Mesenchymal stem cell (in vitro differentiated cells and primary cell): ENCODE measurements at regions not wholly inside any gene's neighbourhood (a gene's known extent, or its start where the extent isn't known, plus 50 kb on each side); places are given as distances from the start of the nearest gene placed in this dataset.

Experiments used
- DNase-seq: peaks from one replicate; pipeline ENCODE4 v3.0.0-alpha.2; 2013
- H2AFZ ChIP-seq: one replicate; pipeline ENCODE4 v1.6.1; 2013; ENCODE audit warnings: low read depth, mild to moderate bottlenecking, control low read depth, inconsistent platforms, low read length, moderate library complexity
- H2AK5ac ChIP-seq: 2 replicates; pipeline ENCODE4 v1.6.1; 2013; ENCODE audit warnings: low read length, moderate library complexity, mild to moderate bottlenecking, inconsistent platforms; ENCODE audit not compliant: severe bottlenecking
- H2BK120ac ChIP-seq: one replicate; pipeline ENCODE4 v1.6.1; 2013; ENCODE audit warnings: low read depth, mild to moderate bottlenecking, inconsistent platforms, low read length, moderate library complexity
- H2BK12ac ChIP-seq, 2 experiments: one replicate each; pipeline ENCODE4 v1.6.1; 2013; ENCODE audit warnings: inconsistent platforms in 2 of 2, low read length in 2 of 2, mild to moderate bottlenecking in 2 of 2, moderate library complexity in 2 of 2, control low read depth in 1 of 2
- H2BK15ac ChIP-seq: one replicate; pipeline ENCODE4 v1.6.1; 2013; ENCODE audit warnings: mild to moderate bottlenecking, low read depth, inconsistent platforms; ENCODE audit not compliant: poor library complexity, severe bottlenecking
- H2BK5ac ChIP-seq: 2 replicates; pipeline ENCODE4 v1.6.1; 2013; ENCODE audit warnings: low read depth, mild to moderate bottlenecking, low read length, control low read depth, inconsistent platforms; ENCODE audit not compliant: poor library complexity, severe bottlenecking
- H3K14ac ChIP-seq, 2 experiments: one replicate each; pipeline ENCODE4 v1.6.1; 2013; ENCODE audit warnings: inconsistent platforms in 2 of 2, low read length in 2 of 2, control low read depth in 1 of 2, mild to moderate bottlenecking in 1 of 2, moderate library complexity in 1 of 2
- H3K18ac ChIP-seq, 2 experiments: one replicate each; pipeline ENCODE4 v1.6.1; 2013; ENCODE audit warnings: inconsistent platforms in 2 of 2, low read length in 2 of 2, control low read depth in 1 of 2, low read depth in 1 of 2, mild to moderate bottlenecking in 1 of 2
- H3K23ac ChIP-seq, 2 experiments: one replicate each; pipeline ENCODE4 v1.6.1; 2013; ENCODE audit warnings: inconsistent platforms in 2 of 2, low read length in 2 of 2, mild to moderate bottlenecking in 2 of 2, moderate library complexity in 2 of 2, control low read depth in 1 of 2
- H3K27ac ChIP-seq: 2 replicates; pipeline ENCODE4 v1.5.1; 2013; ENCODE audit warnings: mild to moderate bottlenecking, moderate library complexity, low read length, control low read depth, inconsistent platforms; ENCODE audit not compliant: poor library complexity, severe bottlenecking
- H3K27me3 ChIP-seq, 2 experiments: 2 replicates each; pipeline versions ENCODE4 v1.6.1 to v1.7.0; 2013; ENCODE audit warnings: low read length in 2 of 2, mild to moderate bottlenecking in 2 of 2, moderate library complexity in 2 of 2, control low read depth in 1 of 2, inconsistent platforms in 1 of 2; ENCODE audit not compliant: control insufficient read depth in 1 of 2, insufficient read depth in 1 of 2
- H3K36me3 ChIP-seq, 2 experiments: 2 replicates each; pipeline versions ENCODE4 v1.6.1 to v1.7.0; 2013; ENCODE audit warnings: low read length in 2 of 2, control low read depth in 1 of 2, inconsistent platforms in 1 of 2, low read depth in 1 of 2, mild to moderate bottlenecking in 1 of 2; ENCODE audit not compliant: insufficient read depth in 2 of 2, control insufficient read depth in 1 of 2
- H3K4ac ChIP-seq, 2 experiments: one replicate each; pipeline ENCODE4 v1.6.1; 2013; ENCODE audit warnings: inconsistent platforms in 2 of 2, low read length in 2 of 2, mild to moderate bottlenecking in 2 of 2, moderate library complexity in 2 of 2, control low read depth in 1 of 2, low read depth in 1 of 2
- H3K4me1 ChIP-seq: 2 replicates; pipeline ENCODE4 v1.6.1; 2013; ENCODE audit warnings: low read depth, low read length, control low read depth; ENCODE audit not compliant: control insufficient read depth, insufficient read depth
- H3K4me2 ChIP-seq: 2 replicates; pipeline ENCODE4 v1.6.1; 2013; ENCODE audit warnings: low read length, mild to moderate bottlenecking, inconsistent platforms; ENCODE audit not compliant: poor library complexity, severe bottlenecking
- H3K4me3 ChIP-seq, 2 experiments: 2 replicates each; pipeline versions ENCODE4 v1.5.1 to v1.7.0; 2013; ENCODE audit warnings: low read length in 2 of 2, mild to moderate bottlenecking in 2 of 2, control low read depth in 1 of 2, low read depth in 1 of 2; ENCODE audit not compliant: insufficient read depth in 1 of 2
- H3K79me1 ChIP-seq: replicated peaks from 2 replicates; pipeline ENCODE4 v1.6.1; 2013; ENCODE audit warnings: mild to moderate bottlenecking, control low read depth, low read length, inconsistent platforms; ENCODE audit not compliant: poor library complexity, severe bottlenecking
- H3K9ac ChIP-seq: 2 replicates; pipeline ENCODE4 v1.7.0; 2013; ENCODE audit warnings: mild to moderate bottlenecking, low read length, moderate library complexity
- H3K9me3 ChIP-seq: 2 replicates; pipeline ENCODE4 v1.7.0; 2013; ENCODE audit warnings: mild to moderate bottlenecking, low read length; ENCODE audit not compliant: control insufficient read depth
- H4K8ac ChIP-seq: one replicate; pipeline ENCODE4 v1.6.1; 2013; ENCODE audit warnings: inconsistent platforms, mild to moderate bottlenecking, low read length, moderate library complexity
- H4K91ac ChIP-seq: one replicate; pipeline ENCODE4 v1.6.1; 2013; ENCODE audit warnings: mild to moderate bottlenecking, low read length, inconsistent platforms
- WGBS: methylation state at CpG from one replicate; pipeline ENCODE4 v1.1.7; 2013; ENCODE audit warnings: mixed read lengths; 5-methylcytosine and 5-hydroxymethylcytosine counted together

DNA sequence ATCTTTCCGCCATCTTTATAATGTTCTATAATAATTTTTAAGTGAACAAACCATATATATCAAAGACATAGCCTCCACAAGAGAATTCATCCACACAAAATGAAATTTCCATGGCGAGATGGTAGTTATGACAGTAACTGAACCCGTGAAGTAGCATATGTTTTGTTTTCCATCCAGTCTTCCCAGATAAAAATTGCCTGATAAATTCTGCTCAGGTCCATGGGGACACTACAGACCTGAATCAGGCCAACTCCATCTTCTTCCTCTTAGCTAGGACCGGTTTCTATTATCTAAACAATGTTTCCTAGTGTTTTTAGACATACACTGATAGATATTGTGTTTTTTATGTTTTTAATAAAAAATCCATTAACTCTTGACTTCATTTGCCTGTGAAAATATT lies 235.7 kb downstream of the PLK2 start:
- H2AK5ac ChIP-seq, result no peak overlapping the region
- H4K91ac ChIP-seq, result no peak overlapping the region
- no peaks in the 10 kb centered on the region for H3K36me3 ChIP-seq
- no peak overlapping the region for H2BK5ac ChIP-seq
- H3K18ac ChIP-seq, result no peak overlapping the region
- 94% methylated on average over 2 of the region's 4 CpGs for WGBS
- H2BK12ac ChIP-seq, result no peak overlapping the region
- no peak overlapping the region for H3K14ac ChIP-seq
- no peaks in the 10 kb centered on the region for H3K9me3 ChIP-seq
- no peak overlapping the region for H4K8ac ChIP-seq
- H3K79me1 ChIP-seq, result no peaks in the 10 kb centered on the region
- H3K4me2 ChIP-seq, result no peak overlapping the region
- no peak for DNase-seq
- no peak overlapping the region for H2BK15ac ChIP-seq
- H3K23ac ChIP-seq, result no peak overlapping the region
- no peak overlapping the region for H3K4me3 ChIP-seq
- no peak overlapping the region for H3K4ac ChIP-seq
- peak overlapping the region; percentile 75 for H3K9ac ChIP-seq
- no peak overlapping the region for H3K27ac ChIP-seq
- H3K4me1 ChIP-seq, result no peaks in the 10 kb centered on the region
- no peaks in the 10 kb centered on the region for H3K27me3 ChIP-seq
- no peak overlapping the region for H2BK120ac ChIP-seq
- H2AFZ ChIP-seq, result no peak overlapping the region

DNA sequence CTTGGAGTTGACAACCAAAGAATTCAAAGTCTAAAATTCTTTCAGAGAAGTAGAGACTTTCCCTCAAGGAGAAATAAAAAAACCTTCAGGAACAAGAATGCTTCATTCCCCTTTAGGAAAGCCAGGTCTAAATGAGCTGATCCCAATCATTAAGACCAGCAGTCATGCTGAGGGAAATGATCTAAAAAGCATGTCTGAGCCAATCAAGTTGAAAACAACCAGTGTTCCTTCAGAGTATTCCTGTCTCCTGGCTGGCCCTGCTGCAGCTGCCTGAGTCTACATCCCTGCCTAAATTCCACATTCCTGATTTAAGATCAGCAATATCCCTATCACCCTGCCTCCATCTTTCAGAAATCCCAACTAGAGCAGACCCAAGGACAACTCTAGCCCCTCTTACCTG lies 244.5 kb downstream of the PLK2 start:
- H3K27ac ChIP-seq, result no peak overlapping the region
- H3K23ac ChIP-seq, result no peak overlapping the region
- H3K14ac ChIP-seq, result no peak overlapping the region
- no peak overlapping the region for H3K4me2 ChIP-seq
- no peak overlapping the region for H2AK5ac ChIP-seq
- no peak overlapping the region for H2AFZ ChIP-seq
- H2BK120ac ChIP-seq, result no peak overlapping the region
- no peak overlapping the region for H3K18ac ChIP-seq
- H4K91ac ChIP-seq, result no peak overlapping the region
- no peak overlapping the region for H4K8ac ChIP-seq
- H3K9ac ChIP-seq, result no peak overlapping the region
- no peak overlapping the region for H3K4me3 ChIP-seq
- no peak overlapping the region for H2BK15ac ChIP-seq
- no peak for DNase-seq
- no peaks in the 10 kb centered on the region for H3K27me3 ChIP-seq
- no peak overlapping the region for H2BK5ac ChIP-seq
- no peak overlapping the region for H2BK12ac ChIP-seq
- H3K36me3 ChIP-seq, result no peaks in the 10 kb centered on the region
- no peaks in the 10 kb centered on the region for H3K9me3 ChIP-seq
- no peaks in the 10 kb centered on the region for H3K79me1 ChIP-seq
- H3K4me1 ChIP-seq, result no peaks in the 10 kb centered on the region
- no peak overlapping the region for H3K4ac ChIP-seq

DNA sequence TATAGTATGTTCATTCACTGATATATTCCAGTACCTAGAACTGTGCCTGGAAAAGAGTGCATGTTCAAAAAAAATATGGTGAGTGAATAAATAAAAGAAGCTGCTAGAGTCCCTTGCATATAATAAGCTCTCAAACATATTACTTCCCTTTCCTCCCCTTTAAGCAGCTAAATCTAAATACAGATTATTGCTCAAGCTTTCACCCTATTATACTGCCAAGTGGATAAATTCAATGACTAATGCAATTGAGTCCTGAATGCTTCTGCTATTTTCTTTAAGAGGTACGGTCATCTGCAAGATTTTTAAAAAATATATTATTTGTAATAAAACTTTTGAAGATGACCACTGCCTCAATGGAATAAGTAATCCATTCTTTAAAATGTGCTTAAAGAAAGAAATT lies 248.4 kb downstream of the PLK2 start:
- H3K18ac ChIP-seq, result no peak overlapping the region
- no peaks in the 10 kb centered on the region for H3K27me3 ChIP-seq
- no peaks in the 10 kb centered on the region for H3K79me1 ChIP-seq
- H2BK15ac ChIP-seq, result no peak overlapping the region
- H3K4me2 ChIP-seq, result no peak overlapping the region
- H3K4me3 ChIP-seq, result no peak overlapping the region
- H3K23ac ChIP-seq, result no peak overlapping the region
- H3K36me3 ChIP-seq, result no peaks in the 10 kb centered on the region
- H3K14ac ChIP-seq, result no peak overlapping the region
- H2AK5ac ChIP-seq, result no peak overlapping the region
- H3K4ac ChIP-seq, result no peak overlapping the region
- no peaks in the 10 kb centered on the region for H3K9me3 ChIP-seq
- no peak overlapping the region for H2BK120ac ChIP-seq
- H2BK12ac ChIP-seq, result no peak overlapping the region
- no peak overlapping the region for H3K27ac ChIP-seq
- no peak overlapping the region for H4K8ac ChIP-seq
- no peak overlapping the region for H4K91ac ChIP-seq
- H2BK5ac ChIP-seq, result no peak overlapping the region
- DNase-seq, result no peak
- H3K9ac ChIP-seq, result no peak overlapping the region
- no peaks in the 10 kb centered on the region for H3K4me1 ChIP-seq
- H2AFZ ChIP-seq, result no peak overlapping the region
- WGBS, result no CpG with 5 or more reads among the region's 1 CpG

DNA sequence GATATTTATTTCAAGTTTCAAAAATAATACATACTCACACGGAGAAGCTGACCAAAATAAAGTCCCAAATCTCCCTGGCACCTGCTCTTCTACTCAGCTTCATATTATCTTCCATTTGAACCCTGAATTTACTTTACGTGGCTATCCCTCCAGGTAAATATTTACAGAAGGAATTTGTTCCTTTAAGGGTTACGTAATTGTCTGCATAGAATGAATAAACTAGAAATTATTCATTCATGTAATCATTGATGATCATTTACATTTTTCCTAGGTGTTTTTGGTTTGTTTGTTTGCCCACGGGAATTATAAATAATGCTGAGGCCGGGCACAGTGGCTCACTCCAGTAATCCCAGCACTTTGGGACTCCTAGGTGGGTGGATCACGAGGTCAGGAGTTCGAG lies 251.2 kb downstream of the PLK2 start:
- no peak overlapping the region for H2BK15ac ChIP-seq
- no peak overlapping the region for H3K27ac ChIP-seq
- H3K79me1 ChIP-seq, result no peaks in the 10 kb centered on the region
- no peak overlapping the region for H3K4me3 ChIP-seq
- no peak overlapping the region for H3K18ac ChIP-seq
- H3K27me3 ChIP-seq, result no peaks in the 10 kb centered on the region
- no peak overlapping the region for H3K9ac ChIP-seq
- H3K9me3 ChIP-seq, result no peaks in the 10 kb centered on the region
- H2BK120ac ChIP-seq, result no peak overlapping the region
- no peak overlapping the region for H3K14ac ChIP-seq
- H2BK5ac ChIP-seq, result no peak overlapping the region
- no peak overlapping the region for H4K8ac ChIP-seq
- H3K36me3 ChIP-seq, result no peaks in the 10 kb centered on the region
- WGBS, result 89% methylated on average over 4 of the region's 7 CpGs
- no peak overlapping the region for H2BK12ac ChIP-seq
- H2AFZ ChIP-seq, result no peak overlapping the region
- H3K4ac ChIP-seq, result no peak overlapping the region
- no peak overlapping the region for H2AK5ac ChIP-seq
- no peak overlapping the region for H3K23ac ChIP-seq
- no peak overlapping the region for H4K91ac ChIP-seq
- DNase-seq, result no peak
- no peak overlapping the region for H3K4me2 ChIP-seq
- no peaks in the 10 kb centered on the region for H3K4me1 ChIP-seq
